ENCODE measurements at regions not wholly inside any gene's neighbourhood (a gene's known extent, or its start where the extent isn't known, plus 50 kb on each side); places are given as distances from the start of the nearest gene placed in this dataset.

- no peak for ATAC-seq
- no peak for TF ChIP-seq CSRNP3 (CRISPR knock-in tag; IDR thresholded peaks at IDR 0.05)
- no peak for TF ChIP-seq GLIS3 (CRISPR knock-in tag; IDR thresholded peaks at IDR 0.05)
- no peak for TF ChIP-seq ISL1 (CRISPR knock-in tag; IDR thresholded peaks at IDR 0.05)
- TF ChIP-seq ARNTL (CRISPR knock-in tag; IDR thresholded peaks at IDR 0.05; ENCODE audit: borderline replicate concordance, low read depth), result no peak
- no peak for TF ChIP-seq ZC3H10 (CRISPR knock-in tag; IDR thresholded peaks at IDR 0.05)
- TF ChIP-seq SNAI2 (CRISPR knock-in tag; IDR thresholded peaks at IDR 0.05), result no peak
- TF ChIP-seq PATZ1 (CRISPR knock-in tag; IDR thresholded peaks at IDR 0.05; ENCODE audit: borderline replicate concordance), result no peak
- no peak for TF ChIP-seq TSHZ2 (CRISPR knock-in tag; IDR thresholded peaks at IDR 0.05)
- TF ChIP-seq ESRRG (CRISPR knock-in tag; IDR thresholded peaks at IDR 0.05), result no peak
- TF ChIP-seq ZFP30 (CRISPR knock-in tag; IDR thresholded peaks at IDR 0.05), result no peak
- TF ChIP-seq OSR1 (CRISPR knock-in tag; IDR thresholded peaks at IDR 0.05), result no peak
- no peak for TF ChIP-seq TCF4 (CRISPR knock-in tag; IDR thresholded peaks at IDR 0.05; ENCODE audit: borderline replicate concordance)
- no peak for TF ChIP-seq ZNF565 (CRISPR knock-in tag; conservative IDR thresholded peaks at IDR 0.05; ENCODE audit: low read depth)
- TF ChIP-seq ZFP3 (CRISPR knock-in tag; IDR thresholded peaks at IDR 0.05), result no peak
- TF ChIP-seq BACH2 (CRISPR knock-in tag; IDR thresholded peaks at IDR 0.05; ENCODE audit: borderline replicate concordance), result no peak
Observed at GRCh38 chr18:24662412-24662821, 202.0 kb downstream of the HRH4 start.

GRCh38 chr18:24663026-24663425 is 202.6 kb downstream of the HRH4 start:
- no peak for TF ChIP-seq CSDC2 (CRISPR knock-in tag; IDR thresholded peaks at IDR 0.05)
- no peak for TF ChIP-seq ZNF565 (CRISPR knock-in tag; conservative IDR thresholded peaks at IDR 0.05; ENCODE audit: low read depth)
- no peak for TF ChIP-seq GLIS3 (CRISPR knock-in tag; IDR thresholded peaks at IDR 0.05)
- TF ChIP-seq CSRNP3 (CRISPR knock-in tag; IDR thresholded peaks at IDR 0.05), result no peak
- no peak for TF ChIP-seq ZC3H10 (CRISPR knock-in tag; IDR thresholded peaks at IDR 0.05)
- TF ChIP-seq ISL1 (CRISPR knock-in tag; IDR thresholded peaks at IDR 0.05), result no peak
- no peak for TF ChIP-seq TSHZ2 (CRISPR knock-in tag; IDR thresholded peaks at IDR 0.05)
- TF ChIP-seq RARB (CRISPR knock-in tag; IDR thresholded peaks at IDR 0.05), result no peak
- no peak for TF ChIP-seq ESRRG (CRISPR knock-in tag; IDR thresholded peaks at IDR 0.05)
- no peak for TF ChIP-seq TOX (CRISPR knock-in tag; IDR thresholded peaks at IDR 0.05; ENCODE audit: borderline replicate concordance)
- no peak for TF ChIP-seq BACH2 (CRISPR knock-in tag; IDR thresholded peaks at IDR 0.05; ENCODE audit: borderline replicate concordance)
- no peak for TF ChIP-seq PATZ1 (CRISPR knock-in tag; IDR thresholded peaks at IDR 0.05; ENCODE audit: borderline replicate concordance)
- no peak for TF ChIP-seq ZNF70 (CRISPR knock-in tag; IDR thresholded peaks at IDR 0.05)
- no peak for ATAC-seq

Data from SK-N-SH treated with all-trans-retinoic acid at 6 μM for 48 hours (cell line).